HL-60/S4 (cell line): ENCODE measurements at regions not wholly inside any gene's neighbourhood (a gene's known extent, or its start where the extent isn't known, plus 50 kb on each side); places are given as distances from the start of the nearest gene placed in this dataset.
"Not testable (repeated sequence)": the region's sequence is repeated elsewhere in the genome, so short reads cannot be mapped to it uniquely, and the experiment has no call there.

Experiments
- in situ Hi-C: fragments of 300-500 bp; cut with MboI; formaldehyde crosslinking; loops from 2 replicates; pipeline ENCODE4 v1.14.3; 2022; ENCODE audit warnings: low sequenced_read_pairs

GRCh38 chr17:30594223-30594952 lies 117.2 kb downstream of the GOSR1 start:
- in situ Hi-C loops: no loop called here

GRCh38 chr17:30590081-30590733 lies 113.0 kb downstream of the GOSR1 start:
- in situ Hi-C loops: no loop called here

GRCh38 chr17:30589431-30589830 lies 112.2 kb downstream of the GOSR1 start:
- in situ Hi-C loops: no loop called here

GRCh38 chr17:30588798-30589247 lies 111.6 kb downstream of the GOSR1 start:
- in situ Hi-C loops: no loop called here

GRCh38 chr17:30586818-30587595 lies 109.8 kb downstream of the GOSR1 start:
- in situ Hi-C loops: no loop called here

- in situ Hi-C loops: no loop called here
These were observed 107.6 kb downstream of the GOSR1 start for GRCh38 chr17:30584810-30585209.

- in situ Hi-C loops: no loop called here
These were observed 103.7 kb downstream of the GOSR1 start for GRCh38 chr17:30580916-30581315.

GRCh38 chr17:30579610-30580315 lies 102.6 kb downstream of the GOSR1 start:
- in situ Hi-C loops: no loop called here

- in situ Hi-C loops: not testable (repeated sequence)
These were observed 101.0 kb downstream of the GOSR1 start for GRCh38 chr17:30578015-30578717.
